Thyroid gland (tissue), 4 donors: ENCODE measurements at regions not wholly inside any gene's neighbourhood (a gene's known extent, or its start where the extent isn't known, plus 50 kb on each side); places are given as distances from the start of the nearest gene placed in this dataset.

Source experiments
- POLR2A ChIP-seq, 2 donors: fragments of 450-650 bp; IDR thresholded peaks; one replicate each; pipeline ENCODE4 v1.6.1; 2017; ENCODE audit warnings: antibody characterized with exemption in 2 of 2, mild to moderate bottlenecking in 2 of 2, moderate library complexity in 1 of 2
- TF ChIP-seq, protein P1 (sequence below), 6 experiments: fragments of 200-600 bp in 3 of 6; fragments of 450-650 bp in 3 of 6; sonication (generic) in 3 of 6; IDR thresholded peaks; one replicate each; pipeline ENCODE4 v1.5.1; 2016 to 2019; ENCODE audit warnings: antibody characterized with exemption in 6 of 6, mild to moderate bottlenecking in 2 of 6, inconsistent platforms in 1 of 6, moderate library complexity in 1 of 6

DNA sequence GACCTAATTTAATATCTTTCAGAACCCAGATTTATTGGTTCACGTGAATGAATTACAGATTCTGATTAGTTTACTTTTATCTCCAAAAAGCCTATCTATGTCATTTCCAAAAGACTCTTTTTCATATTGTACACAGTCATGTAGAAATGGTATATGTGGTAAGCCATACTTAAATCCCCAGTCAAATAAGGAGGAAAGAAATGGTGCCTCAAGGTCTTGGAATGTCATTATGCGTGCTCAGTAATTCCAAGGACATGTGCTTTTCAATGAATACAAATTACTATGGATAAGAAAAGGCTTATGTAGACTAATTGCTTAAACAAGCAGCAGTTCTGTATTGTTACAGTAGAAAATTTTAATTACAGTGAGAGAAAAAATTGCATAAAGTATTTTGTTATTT is 64.1 kb upstream of the TYRP1 start:
- TF ChIP-seq POLR2A (IDR thresholded peaks at IDR 0.05): no peak
- TF ChIP-seq, protein P1, sequence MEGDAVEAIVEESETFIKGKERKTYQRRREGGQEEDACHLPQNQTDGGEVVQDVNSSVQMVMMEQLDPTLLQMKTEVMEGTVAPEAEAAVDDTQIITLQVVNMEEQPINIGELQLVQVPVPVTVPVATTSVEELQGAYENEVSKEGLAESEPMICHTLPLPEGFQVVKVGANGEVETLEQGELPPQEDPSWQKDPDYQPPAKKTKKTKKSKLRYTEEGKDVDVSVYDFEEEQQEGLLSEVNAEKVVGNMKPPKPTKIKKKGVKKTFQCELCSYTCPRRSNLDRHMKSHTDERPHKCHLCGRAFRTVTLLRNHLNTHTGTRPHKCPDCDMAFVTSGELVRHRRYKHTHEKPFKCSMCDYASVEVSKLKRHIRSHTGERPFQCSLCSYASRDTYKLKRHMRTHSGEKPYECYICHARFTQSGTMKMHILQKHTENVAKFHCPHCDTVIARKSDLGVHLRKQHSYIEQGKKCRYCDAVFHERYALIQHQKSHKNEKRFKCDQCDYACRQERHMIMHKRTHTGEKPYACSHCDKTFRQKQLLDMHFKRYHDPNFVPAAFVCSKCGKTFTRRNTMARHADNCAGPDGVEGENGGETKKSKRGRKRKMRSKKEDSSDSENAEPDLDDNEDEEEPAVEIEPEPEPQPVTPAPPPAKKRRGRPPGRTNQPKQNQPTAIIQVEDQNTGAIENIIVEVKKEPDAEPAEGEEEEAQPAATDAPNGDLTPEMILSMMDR (IDR thresholded peaks at IDR 0.05): no peak
